GM18951 (cell line): ENCODE measurements at regions not wholly inside any gene's neighbourhood (a gene's known extent, or its start where the extent isn't known, plus 50 kb on each side); places are given as distances from the start of the nearest gene placed in this dataset.

ENCODE experiments used
- POLR2A ChIP-seq: IDR thresholded peaks from 4 replicates; pipeline ENCODE4 v1.6.1; 2011; ENCODE audit warnings: mild to moderate bottlenecking; ENCODE audit not compliant: insufficient read length, insufficient read depth; ENCODE audit errors: extremely low read depth
- in situ Hi-C: fragments of 300-500 bp; cut with MboI; formaldehyde crosslinking; loops from one replicate; pipeline ENCODE4 v1.12.0; 2022; ENCODE audit warnings: low sequenced_read_pairs, mixed read lengths, inconsistent platforms; ENCODE audit not compliant: unreplicated experiment

- no peak for TF ChIP-seq POLR2A
- in situ Hi-C loops, result no loop called here
These were observed 527.2 kb upstream of the PRKX start for GRCh38 chrX:4240541-4241194.

- no peak for TF ChIP-seq POLR2A
- in situ Hi-C loops, result no loop called here
These were observed 526.4 kb upstream of the PRKX start for GRCh38 chrX:4239650-4240540.

DNA sequence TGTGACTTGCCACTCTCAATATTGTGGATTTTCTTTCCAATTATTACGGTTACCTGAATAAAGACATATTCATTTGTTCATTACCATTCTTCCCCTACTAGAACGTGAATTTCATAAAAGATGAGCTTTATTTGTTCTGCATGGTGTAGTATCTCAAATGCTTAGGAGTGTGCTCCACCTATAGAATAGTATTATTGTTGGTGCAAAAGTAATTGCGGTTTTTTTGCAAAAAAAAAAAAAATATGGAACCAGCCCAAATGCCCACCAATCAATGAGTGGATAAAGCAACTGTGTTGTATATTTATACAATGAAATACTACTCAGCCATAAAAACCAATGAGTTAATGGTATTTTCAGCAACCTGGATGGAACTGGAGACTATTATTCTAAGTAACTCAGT lies 525.5 kb upstream of the PRKX start:
- in situ Hi-C loops, result no loop called here
- no peak for TF ChIP-seq POLR2A

- in situ Hi-C loops, result no loop called here
- no peak for TF ChIP-seq POLR2A
These were observed 511.6 kb upstream of the PRKX start for GRCh38 chrX:4225086-4225485.

DNA sequence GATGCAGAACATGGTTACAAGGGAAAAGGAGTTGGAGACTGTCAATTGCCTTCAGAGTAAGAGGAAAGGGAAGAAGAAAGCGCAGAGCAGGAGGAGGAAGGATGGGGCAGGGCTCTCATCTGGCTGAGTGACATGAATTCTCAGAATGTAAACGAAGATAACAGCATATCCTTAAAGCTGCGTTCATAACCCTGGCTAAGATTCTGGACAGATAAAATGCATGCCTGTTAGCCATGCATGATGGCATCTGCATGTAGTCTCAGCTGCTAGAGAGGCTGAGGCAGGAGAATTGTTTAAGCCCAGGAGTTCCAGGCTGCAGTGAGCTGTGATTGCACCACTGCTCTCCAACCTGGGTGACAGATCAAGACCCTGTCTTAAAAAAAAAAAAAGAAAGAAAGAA lies 493.5 kb upstream of the PRKX start:
- in situ Hi-C loops, result no loop called here
- no peak for TF ChIP-seq POLR2A

DNA sequence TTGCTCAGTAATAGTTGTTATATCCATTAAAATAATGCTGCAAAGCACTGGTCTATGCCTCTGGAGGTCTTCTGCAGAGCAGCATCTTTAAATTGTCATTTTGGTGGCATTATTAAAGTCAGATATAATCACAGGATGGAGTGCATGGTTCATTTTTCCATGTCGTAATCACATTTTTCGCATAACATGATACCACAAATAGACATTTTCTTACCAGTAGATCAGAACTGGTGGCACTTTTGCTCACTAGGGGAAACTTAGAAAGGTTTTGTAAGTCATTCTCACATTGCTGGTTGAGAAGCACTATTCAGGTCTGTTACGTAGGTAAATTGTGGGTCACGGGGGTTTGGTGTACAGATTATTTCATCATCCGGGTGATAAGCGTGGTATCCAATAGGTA lies 484.5 kb upstream of the PRKX start:
- TF ChIP-seq POLR2A, result no peak
- in situ Hi-C loops, result no loop called here

- in situ Hi-C loops, result no loop called here
- TF ChIP-seq POLR2A, result no peak
These were observed 480.2 kb upstream of the PRKX start for GRCh38 chrX:4193500-4194155.

DNA sequence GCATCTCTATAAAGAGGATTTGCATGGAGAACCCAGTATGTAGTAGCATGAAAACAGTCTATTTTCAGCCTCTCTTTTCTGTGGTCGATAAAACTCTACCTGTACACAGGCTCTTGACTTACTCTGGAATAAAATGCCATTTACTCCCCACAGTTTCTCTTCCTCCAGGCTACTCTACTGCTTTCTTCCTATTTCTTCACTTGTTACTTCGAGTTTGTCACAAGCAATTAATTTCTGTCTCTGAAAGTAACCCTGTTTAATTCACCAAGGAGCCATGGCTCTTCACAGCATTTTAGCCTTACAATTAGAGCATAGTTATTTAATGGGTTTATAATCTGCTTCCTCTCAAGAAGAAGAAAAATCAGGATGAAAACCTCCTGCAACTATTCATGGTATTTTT lies 472.9 kb upstream of the PRKX start:
- in situ Hi-C loops, result no loop called here
- no peak for TF ChIP-seq POLR2A

GRCh38 chrX:4185086-4185485 lies 471.6 kb upstream of the PRKX start:
- no peak for TF ChIP-seq POLR2A
- in situ Hi-C loops, result no loop called here

DNA sequence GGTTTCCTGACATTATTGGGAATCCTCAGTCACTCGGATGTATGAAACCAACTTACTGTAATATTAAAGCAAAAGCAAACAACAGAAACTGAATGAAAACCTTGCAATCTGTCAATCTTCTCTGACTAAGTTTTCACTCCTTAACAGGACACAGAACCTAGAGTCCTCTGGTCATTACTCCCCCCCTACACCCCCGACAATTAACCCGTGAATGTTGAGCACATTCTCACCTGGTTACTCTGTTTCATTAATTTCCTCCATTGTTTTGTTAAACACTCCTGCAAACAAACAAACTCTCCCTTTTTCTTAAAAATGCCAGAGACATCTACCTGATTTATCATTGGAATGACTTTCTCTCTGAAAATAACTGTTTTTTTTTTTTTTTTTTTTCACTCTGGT lies 469.0 kb upstream of the PRKX start:
- in situ Hi-C loops, result no loop called here
- TF ChIP-seq POLR2A, result no peak

DNA sequence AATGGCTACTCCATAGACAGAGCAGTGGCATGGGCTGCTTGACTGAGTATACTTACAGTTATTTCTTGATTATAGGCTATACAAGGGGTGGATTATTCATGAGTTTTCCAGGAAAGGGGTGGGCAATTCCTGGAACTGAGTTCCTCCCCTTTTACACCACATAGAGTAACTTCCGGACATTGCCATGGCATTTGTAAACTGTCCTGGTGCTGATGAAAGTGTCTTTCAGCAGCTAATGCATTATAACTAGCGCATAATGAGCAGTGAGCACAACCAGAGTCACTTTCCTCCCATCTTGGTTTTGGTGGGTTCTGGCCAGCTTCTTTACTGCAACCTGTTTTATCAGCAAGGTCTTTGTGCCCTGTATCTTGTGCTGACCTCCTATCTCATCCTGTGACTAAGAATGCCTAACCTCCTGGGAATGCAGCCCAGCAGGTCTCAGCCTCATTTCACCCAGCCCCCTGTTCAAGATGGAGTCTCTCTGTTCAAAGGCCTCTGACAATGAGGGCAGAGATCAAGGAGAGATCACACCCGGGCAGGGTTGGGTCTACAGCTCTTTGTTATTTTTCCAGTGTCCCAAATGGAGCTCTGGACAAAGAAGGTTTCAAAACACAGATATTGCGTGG lies 468.4 kb upstream of the PRKX start:
- in situ Hi-C loops, result no loop called here

DNA sequence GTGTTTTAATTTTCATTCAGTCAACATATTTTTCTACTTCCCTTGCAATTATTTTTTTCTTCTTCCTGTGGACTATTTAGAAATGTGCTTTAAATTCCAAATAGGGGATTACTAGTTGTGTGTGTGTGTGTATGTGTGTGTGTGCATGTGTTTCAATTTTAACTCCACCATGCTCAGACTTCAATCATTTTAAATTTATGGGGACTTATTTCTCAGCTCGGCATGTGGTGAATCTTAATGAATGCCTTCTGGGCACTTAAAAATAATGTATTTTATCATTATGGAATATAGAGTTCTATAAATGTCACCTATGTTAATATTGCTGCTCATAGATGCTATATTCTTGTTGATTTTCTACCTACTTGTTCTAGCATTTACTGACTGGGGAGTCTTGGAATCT lies 465.6 kb upstream of the PRKX start:
- TF ChIP-seq POLR2A, result no peak
- in situ Hi-C loops, result no loop called here

More for the DNA sequence above, 468.4 kb upstream of the PRKX start:
- TF ChIP-seq POLR2A, result no peak

GRCh38 chrX:4175221-4175620 lies 461.8 kb upstream of the PRKX start:
- TF ChIP-seq POLR2A, result no peak
- in situ Hi-C loops, result no loop called here
